Caki2 (cell line): ENCODE measurements at regions not wholly inside any gene's neighbourhood (a gene's known extent, or its start where the extent isn't known, plus 50 kb on each side); places are given as distances from the start of the nearest gene placed in this dataset.
"Not testable (repeated sequence)": the region's sequence is repeated elsewhere in the genome, so short reads cannot be mapped to it uniquely, and the experiment has no call there.

ENCODE experiments used
- DNase-seq: peaks from one replicate; pipeline ENCODE4 v3.0.0-alpha.2; 2015; ENCODE audit warnings: low read depth
- in situ Hi-C: cut with HindIII; loops from 2 replicates; pipeline ENCODE4 v1.10.0; 2016; ENCODE audit warnings: low sequenced_read_pairs, low pct_unique_long_range_greater_than_20kb, mixed read lengths

GRCh38 chr5:63261695-63262094, 683.1 kb downstream of the LRRC70 start:
- in situ Hi-C loops, result no loop called here
- no peak for DNase-seq

GRCh38 chr5:63255594-63255993, 677.0 kb downstream of the LRRC70 start:
- in situ Hi-C loops, result no loop called here

DNA sequence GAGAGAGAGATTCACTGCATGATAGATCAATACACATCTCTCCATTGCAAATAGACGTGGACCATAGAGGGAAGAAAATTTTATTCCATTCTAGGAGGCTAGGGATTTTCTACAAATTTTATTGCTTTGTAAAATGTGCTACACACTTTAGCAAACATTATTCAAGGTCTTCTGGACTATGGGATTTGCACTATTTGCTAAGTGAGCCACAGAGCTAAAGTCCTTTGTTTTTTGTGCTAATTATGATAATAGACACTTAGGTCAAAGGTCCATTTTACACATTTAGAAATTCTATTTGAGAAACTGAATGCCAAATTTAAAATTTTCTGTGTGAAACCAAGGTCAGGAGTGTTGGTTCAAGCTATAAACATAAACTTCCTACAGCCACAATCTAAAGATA, 672.3 kb downstream of the LRRC70 start:
- in situ Hi-C loops, result no loop called here
- no peak for DNase-seq

More at GRCh38 chr5:63255594-63255993, 677.0 kb downstream of the LRRC70 start:
- no peak for DNase-seq

- in situ Hi-C loops, result no loop called here
- no peak for DNase-seq
Observed at GRCh38 chr5:63249960-63250359, 671.3 kb downstream of the LRRC70 start.

DNA sequence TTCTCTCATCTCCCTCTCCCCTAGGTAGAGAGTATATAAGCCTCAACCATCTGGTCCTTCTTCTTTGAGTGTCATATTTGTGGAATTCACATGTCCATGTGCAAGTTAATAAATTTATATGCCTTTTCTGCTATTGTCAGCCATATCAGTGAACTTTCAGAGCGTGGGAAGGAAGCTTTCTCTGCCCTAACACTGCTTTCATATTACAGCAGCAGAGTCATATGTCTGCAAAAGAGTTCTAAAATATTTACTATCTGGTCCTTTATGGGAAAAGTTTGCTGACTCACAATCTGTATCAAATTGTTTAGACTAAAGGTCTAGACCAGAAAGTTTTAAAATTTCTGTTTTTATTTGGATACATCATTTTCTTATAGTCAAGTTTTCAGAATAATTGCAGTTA, 669.0 kb downstream of the LRRC70 start:
- DNase-seq, result no peak
- in situ Hi-C loops, result no loop called here

GRCh38 chr5:63245271-63245670, 666.7 kb downstream of the LRRC70 start:
- DNase-seq, result no peak
- in situ Hi-C loops, result no loop called here

GRCh38 chr5:63240063-63240755, 661.6 kb downstream of the LRRC70 start:
- no peak for DNase-seq
- in situ Hi-C loops, result no loop called here

- no peak for DNase-seq
- in situ Hi-C loops, result no loop called here
Observed at GRCh38 chr5:63233911-63234310, 655.3 kb downstream of the LRRC70 start.

GRCh38 chr5:63233361-63233760, 654.7 kb downstream of the LRRC70 start:
- in situ Hi-C loops, result no loop called here

DNA sequence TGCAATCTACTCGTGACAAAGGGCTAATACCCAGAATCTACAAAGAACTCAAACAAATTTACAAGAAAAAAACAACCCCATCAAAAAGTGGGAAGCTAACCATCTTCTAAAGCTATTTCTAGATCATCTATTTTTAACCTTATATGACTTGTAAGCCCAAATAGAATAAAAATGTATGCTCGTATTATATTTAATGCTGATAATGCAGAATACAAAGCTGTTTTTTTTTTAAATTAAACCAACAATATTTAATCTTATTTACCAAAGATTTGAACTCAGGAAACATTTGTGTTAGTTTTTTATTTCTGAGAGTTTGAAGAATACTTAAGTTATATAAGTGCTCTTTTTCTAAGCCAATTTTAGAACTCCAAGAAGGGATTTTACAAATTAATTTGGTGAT, 652.1 kb downstream of the LRRC70 start:
- no peak for DNase-seq
- in situ Hi-C loops, result no loop called here

More at GRCh38 chr5:63233361-63233760, 654.7 kb downstream of the LRRC70 start:
- DNase-seq, result no peak

- DNase-seq, result no peak
Observed at GRCh38 chr5:63228154-63228553, 649.5 kb downstream of the LRRC70 start.

GRCh38 chr5:63220244-63220643, 641.6 kb downstream of the LRRC70 start:
- no peak for DNase-seq
- in situ Hi-C loops, result no loop called here

More at GRCh38 chr5:63228154-63228553, 649.5 kb downstream of the LRRC70 start:
- in situ Hi-C loops, result no loop called here

GRCh38 chr5:63217422-63217821, 638.8 kb downstream of the LRRC70 start:
- in situ Hi-C loops, result no loop called here

DNA sequence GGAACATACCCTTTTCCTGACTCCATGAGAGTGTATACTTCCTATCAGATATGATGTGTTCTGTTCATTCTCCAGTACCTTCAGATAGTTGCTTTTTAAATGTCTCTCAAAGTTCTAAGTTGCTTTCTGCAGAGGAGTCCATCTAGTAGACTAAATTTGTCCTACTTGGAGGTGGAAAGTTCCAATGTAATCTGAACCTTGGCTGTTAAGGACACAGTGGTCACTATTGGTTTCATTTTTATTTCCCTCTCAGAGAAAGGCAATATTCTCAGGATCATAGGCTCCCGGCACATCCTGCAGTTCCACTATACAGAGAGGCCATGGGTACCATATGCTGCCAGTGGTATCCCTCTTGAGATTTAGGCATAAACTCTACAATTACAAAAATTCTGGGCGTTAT, 634.6 kb downstream of the LRRC70 start:
- in situ Hi-C loops, result no loop called here
- DNase-seq, result no peak

More at GRCh38 chr5:63217422-63217821, 638.8 kb downstream of the LRRC70 start:
- no peak for DNase-seq

DNA sequence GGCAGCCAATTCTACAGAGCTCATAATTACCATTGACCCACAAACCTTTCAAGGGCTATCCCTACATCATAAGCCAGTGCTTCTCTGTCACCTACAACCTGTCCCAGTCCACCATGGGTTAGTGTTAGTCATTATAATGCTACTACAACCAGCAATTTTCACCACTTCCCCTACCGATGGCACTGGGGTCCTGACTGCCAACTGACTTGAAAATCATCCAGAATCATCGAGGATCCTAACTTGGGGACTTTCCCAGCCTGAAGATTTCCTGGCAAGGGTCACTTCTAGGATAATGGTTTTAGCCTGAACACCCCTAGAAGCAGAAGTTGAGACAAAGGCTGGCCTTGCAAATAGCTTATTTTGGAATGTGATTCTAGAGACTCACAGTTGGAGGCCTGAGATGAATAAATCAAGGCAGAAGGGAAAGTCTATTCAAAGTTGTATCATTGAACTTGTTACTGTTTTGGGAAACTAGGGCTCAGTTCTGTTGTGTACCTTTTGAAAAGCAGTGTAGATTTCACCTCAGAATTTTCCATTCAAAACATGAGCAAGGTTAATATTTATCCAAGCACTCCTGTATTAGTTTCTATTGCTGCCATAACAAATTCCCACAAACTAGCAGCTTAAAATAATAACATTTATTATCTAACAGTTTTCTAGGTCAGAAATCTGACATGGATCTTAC, 633.0 kb downstream of the LRRC70 start:
- no peak for DNase-seq
- in situ Hi-C loops, result no loop called here

DNA sequence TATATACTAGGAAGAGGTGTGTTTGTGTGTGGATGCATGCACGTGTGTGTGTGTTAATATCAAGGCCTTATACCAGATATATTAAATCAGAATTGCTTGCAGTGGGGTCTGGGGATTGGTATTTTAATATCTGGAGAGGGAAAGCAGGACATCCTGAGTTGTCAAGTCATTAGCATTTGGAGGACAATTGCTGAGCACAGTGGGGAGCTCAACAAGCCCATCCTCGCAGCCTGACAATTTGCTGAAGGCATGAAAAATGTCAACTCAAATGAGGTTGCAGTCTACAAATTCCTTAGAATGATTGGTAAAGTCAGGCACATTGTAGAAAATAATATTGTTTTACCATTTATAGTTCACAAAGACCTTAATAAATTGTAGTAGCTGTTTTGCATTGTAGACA, 627.4 kb downstream of the LRRC70 start:
- DNase-seq, result no peak
- in situ Hi-C loops, result no loop called here

GRCh38 chr5:63201738-63202137, 623.1 kb downstream of the LRRC70 start:
- in situ Hi-C loops, result no loop called here
- no peak for DNase-seq

GRCh38 chr5:63194126-63194525, 615.5 kb downstream of the LRRC70 start:
- in situ Hi-C loops, result no loop called here
- DNase-seq, result no peak

GRCh38 chr5:63180190-63180589, 601.6 kb downstream of the LRRC70 start:
- DNase-seq, in situ Hi-C loops: not testable (repeated sequence)

- in situ Hi-C loops, result no loop called here
- no peak for DNase-seq
Observed at GRCh38 chr5:63175850-63176249, 597.2 kb downstream of the LRRC70 start.
